Retina (tissue), 1 donor: ENCODE measurements at regions not wholly inside any gene's neighbourhood (a gene's known extent, or its start where the extent isn't known, plus 50 kb on each side); places are given as distances from the start of the nearest gene placed in this dataset.
"Not testable (repeated sequence)": the region's sequence is repeated elsewhere in the genome, so short reads cannot be mapped to it uniquely, and the experiment has no call there.

ENCODE experiments used
- DNase-seq: peaks from one replicate; pipeline ENCODE4 v3.0.0-alpha.2; 2016

GRCh38 chr4:25981749-25982148, 67.7 kb downstream of the SMIM20 start:
- DNase-seq: no peak

- DNase-seq: no peak
Measured at GRCh38 chr4:25982962-25983361, 68.9 kb downstream of the SMIM20 start.

- DNase-seq: no peak
Measured at GRCh38 chr4:25984266-25984665, 70.2 kb downstream of the SMIM20 start.

GRCh38 chr4:25984796-25985195, 70.8 kb downstream of the SMIM20 start:
- no peak for DNase-seq

- DNase-seq: peak; percentile 44
Measured at GRCh38 chr4:25986807-25987206, 72.8 kb downstream of the SMIM20 start.

GRCh38 chr4:25991340-25991739, 77.3 kb downstream of the SMIM20 start:
- DNase-seq: no peak

- peak; percentile 50 for DNase-seq
Measured at GRCh38 chr4:25993395-25994185, 79.6 kb downstream of the SMIM20 start.

GRCh38 chr4:25994577-25994976, 80.6 kb downstream of the SMIM20 start:
- DNase-seq: not testable (repeated sequence)

- DNase-seq: no peak
Measured at GRCh38 chr4:26000274-26000950, 86.4 kb downstream of the SMIM20 start.

- DNase-seq: no peak
Measured at GRCh38 chr4:26001413-26001812, 87.4 kb downstream of the SMIM20 start.

GRCh38 chr4:26001816-26002215, 87.8 kb downstream of the SMIM20 start:
- DNase-seq: no peak

- DNase-seq: no peak
Measured at GRCh38 chr4:26003056-26003455, 89.0 kb downstream of the SMIM20 start.

- no peak for DNase-seq
Measured at GRCh38 chr4:26004290-26004689, 90.3 kb downstream of the SMIM20 start.

- no peak for DNase-seq
Measured at GRCh38 chr4:26005764-26006163, 91.7 kb downstream of the SMIM20 start.

GRCh38 chr4:26008737-26009136, 94.7 kb downstream of the SMIM20 start:
- DNase-seq: no peak

GRCh38 chr4:26009502-26009901, 95.5 kb downstream of the SMIM20 start:
- DNase-seq: no peak

- no peak for DNase-seq
Measured at GRCh38 chr4:26010304-26010703, 96.3 kb downstream of the SMIM20 start.

GRCh38 chr4:26013629-26014028, 99.6 kb downstream of the SMIM20 start:
- no peak for DNase-seq

- no peak for DNase-seq
Measured at GRCh38 chr4:26015133-26015651, 101.2 kb downstream of the SMIM20 start.

GRCh38 chr4:26015906-26016305, 101.9 kb downstream of the SMIM20 start:
- no peak for DNase-seq

- no peak for DNase-seq
Measured at GRCh38 chr4:26017531-26017930, 103.5 kb downstream of the SMIM20 start.

GRCh38 chr4:26017961-26018700, 104.1 kb downstream of the SMIM20 start:
- not testable (repeated sequence) for DNase-seq

- no peak for DNase-seq
Measured at GRCh38 chr4:26020083-26020668, 106.2 kb downstream of the SMIM20 start.
